SK-N-SH (cell line): ENCODE measurements at regions not wholly inside any gene's neighbourhood (a gene's known extent, or its start where the extent isn't known, plus 50 kb on each side); places are given as distances from the start of the nearest gene placed in this dataset.

Experiments
- CTCF ChIA-PET: fragments of 300-600, 350-600 bp; formaldehyde crosslinking; extraction: SDS; loops from one replicate; lab custom pipeline; 2021; lab: Yijun Ruan, JAX
- POLR2A ChIA-PET: fragments of 350-600 bp; sonication (Branson Sonifier 250); formaldehyde crosslinking; extraction: SDS; loops from one replicate; lab custom pipeline; 2020; ENCODE audit warnings: antibody characterized with exemption, inconsistent platforms; lab: Yijun Ruan, JAX
- DNase-seq: peaks from one replicate; pipeline ENCODE4 v3.0.0; 2012
- H2AFZ ChIP-seq: fragments of 200-600 bp; sonication (generic); 2 replicates; pipeline ENCODE4 v1.8.1; 2016; ENCODE audit warnings: antibody characterized with exemption, mild to moderate bottlenecking, low read depth
- H3F3A ChIP-seq: fragments of 200-600 bp; sonication (generic); replicated peaks from 2 replicates; pipeline ENCODE3; 2016; ENCODE audit warnings: antibody characterized with exemption, mild to moderate bottlenecking; ENCODE audit not compliant: insufficient read depth
- H3K27ac ChIP-seq, 2 experiments: fragments of 200-500 bp in 1 of 2; fragments of 200-600 bp in 1 of 2; sonication (Bioruptor generic) in 1 of 2; sonication (generic), shearing (Covaris generic) in 1 of 2; 2 replicates each; pipeline versions ENCODE4 v1.5.1 to v1.6.1; 2014 to 2016; ENCODE audit warnings: low read depth in 2 of 2, inconsistent platforms in 1 of 2, low read length in 1 of 2, mild to moderate bottlenecking in 1 of 2, mixed read lengths in 1 of 2
- H3K27me3 ChIP-seq: fragments of 200-600 bp; sonication (generic), shearing (Covaris generic); 2 replicates; pipeline ENCODE4 v1.6.1; 2016; ENCODE audit warnings: mixed run types; ENCODE audit not compliant: insufficient read depth
- H3K36me3 ChIP-seq, 2 experiments: fragments of 200-500 bp in 1 of 2; fragments of 200-600 bp in 1 of 2; sonication (Bioruptor generic) in 1 of 2; sonication (generic) in 1 of 2; replicated peaks in 1 of 2; 2 replicates each; pipeline versions ENCODE3 to v1.5.1; 2014 to 2016; ENCODE audit warnings: low read length in 1 of 2, mild to moderate bottlenecking in 1 of 2; ENCODE audit not compliant: insufficient read depth in 2 of 2, control insufficient read depth in 1 of 2
- H3K4me1 ChIP-seq, 2 experiments: fragments of 200-500 bp in 1 of 2; fragments of 200-600 bp in 1 of 2; sonication (Bioruptor generic) in 1 of 2; sonication (generic), shearing (Covaris generic) in 1 of 2; 2 replicates each; pipeline versions ENCODE4 v1.5.1 to v1.6.1; 2014 to 2016; ENCODE audit warnings: low read depth in 1 of 2, low read length in 1 of 2, mixed run types in 1 of 2; ENCODE audit not compliant: insufficient read depth in 2 of 2, control insufficient read depth in 1 of 2
- H3K4me2 ChIP-seq: fragments of 200-600 bp; sonication (generic), shearing (Covaris generic); 2 replicates; pipeline ENCODE4 v1.6.1; 2017; ENCODE audit warnings: mixed run types
- H3K4me3 ChIP-seq, 2 experiments: fragments of 200-500 bp in 1 of 2; fragments of 200-600 bp in 1 of 2; sonication (Bioruptor generic) in 1 of 2; sonication (generic), shearing (Covaris generic) in 1 of 2; 2 replicates each; pipeline versions ENCODE4 v1.5.1 to v1.8.1; 2014 to 2016; ENCODE audit warnings: low read depth in 2 of 2, inconsistent platforms in 1 of 2, low read length in 1 of 2, mild to moderate bottlenecking in 1 of 2, mixed read lengths in 1 of 2, moderate library complexity in 1 of 2
- H3K79me2 ChIP-seq: fragments of 200-600 bp; sonication (generic); 2 replicates; pipeline ENCODE4 v1.8.1; 2017; ENCODE audit warnings: mild to moderate bottlenecking; ENCODE audit not compliant: insufficient read depth
- H3K9ac ChIP-seq: fragments of 200-600 bp; sonication (generic); 2 replicates; pipeline ENCODE4 v1.6.1; 2017; ENCODE audit warnings: mixed run types
- H3K9me2 ChIP-seq: fragments of 200-600 bp; sonication (generic); 2 replicates; pipeline ENCODE4 v1.6.1; 2017; ENCODE audit warnings: mixed run types
- H3K9me3 ChIP-seq: fragments of 200-600 bp; sonication (generic); 2 replicates; pipeline ENCODE4 v1.6.1; 2017; ENCODE audit warnings: mixed run types, mild to moderate bottlenecking, moderate library complexity
- H4K20me1 ChIP-seq: fragments of 200-600 bp; sonication (generic); 2 replicates; pipeline ENCODE4 v1.6.1; 2017; ENCODE audit warnings: mild to moderate bottlenecking, mixed run types; ENCODE audit not compliant: insufficient read depth
- CHD2 ChIP-seq: fragments of 150-350 bp; IDR thresholded peaks from 2 replicates; pipeline ENCODE4 v1.6.1; 2018; ENCODE audit warnings: low read length; ENCODE audit not compliant: partially characterized antibody
- EZH2phosphoT487 ChIP-seq: fragments of 200-600 bp; sonication (generic); IDR thresholded peaks from 2 replicates; pipeline ENCODE4 v1.6.1; 2017; ENCODE audit warnings: low read depth, mixed run types, mild to moderate bottlenecking, antibody characterized with exemption, moderate library complexity, borderline replicate concordance
- FOSL2 ChIP-seq: IDR thresholded peaks from 2 replicates; pipeline ENCODE4 v1.4.0; 2012; ENCODE audit warnings: low read depth, mild to moderate bottlenecking, moderate library complexity, borderline replicate concordance
- FOXM1 ChIP-seq: IDR thresholded peaks from 2 replicates; pipeline ENCODE4 v1.4.0; 2012; ENCODE audit warnings: low read depth, mild to moderate bottlenecking
- GABPA ChIP-seq: IDR thresholded peaks from 2 replicates; pipeline ENCODE4 v1.4.0; 2012; ENCODE audit warnings: low read depth, mild to moderate bottlenecking
- GATA2 ChIP-seq: sonication (generic); formaldehyde crosslinking; IDR thresholded peaks from 2 replicates; pipeline ENCODE4 v1.5.0; 2020; ENCODE audit warnings: mild to moderate bottlenecking, missing genetic modification reagents
- JUND ChIP-seq: IDR thresholded peaks from 2 replicates; pipeline ENCODE4 v1.4.0; 2012
- NFIC ChIP-seq: IDR thresholded peaks from 2 replicates; pipeline ENCODE4 v1.4.0; 2012; ENCODE audit warnings: borderline replicate concordance
- NRF1 ChIP-seq: IDR thresholded peaks from 2 replicates; pipeline ENCODE4 v1.6.1; 2012; ENCODE audit warnings: low read depth, mild to moderate bottlenecking, low read length
- RAD21 ChIP-seq: IDR thresholded peaks from 2 replicates; pipeline ENCODE4 v1.6.1; 2012; ENCODE audit warnings: mild to moderate bottlenecking, low read length
- RCOR1 ChIP-seq: fragments of 150-350 bp; IDR thresholded peaks from 2 replicates; pipeline ENCODE4 v1.6.1; 2017; ENCODE audit warnings: antibody characterized with exemption, low read length
- RFX5 ChIP-seq: IDR thresholded peaks from 2 replicates; pipeline ENCODE4 v1.6.1; 2012; ENCODE audit warnings: mild to moderate bottlenecking, improper control_type of control experiment, low read length
- RXRA ChIP-seq: IDR thresholded peaks from 2 replicates; pipeline ENCODE4 v1.4.0; 2012; ENCODE audit warnings: low read depth, mild to moderate bottlenecking, borderline replicate concordance
- SIN3A ChIP-seq: IDR thresholded peaks from 2 replicates; pipeline ENCODE4 v1.6.1; 2012; ENCODE audit warnings: low read depth, mild to moderate bottlenecking, low read length, moderate library complexity, borderline replicate concordance
- TAF1 ChIP-seq: IDR thresholded peaks from 2 replicates; pipeline ENCODE4 v1.6.1; 2012; ENCODE audit warnings: low read depth, mild to moderate bottlenecking, low read length, moderate library complexity, borderline replicate concordance
- TEAD4 ChIP-seq: IDR thresholded peaks from 2 replicates; pipeline ENCODE4 v1.4.0; 2012; ENCODE audit warnings: mild to moderate bottlenecking, borderline replicate concordance; ENCODE audit not compliant: insufficient read depth
- WGBS: methylation state at CpG from one replicate; pipeline ENCODE4 v1.1.6; 2017; ENCODE audit warnings: low lambda C conversion rate; 5-methylcytosine and 5-hydroxymethylcytosine counted together
- TF ChIP-seq, protein P1 (sequence below): fragments of 200-600 bp; sonication (generic); IDR thresholded peaks from 2 replicates; pipeline ENCODE4 v1.6.1; 2017; ENCODE audit warnings: antibody characterized with exemption, mild to moderate bottlenecking, moderate library complexity
- TF ChIP-seq, protein P2 (sequence below): IDR thresholded peaks from 2 replicates; pipeline ENCODE4; 2012
- TF ChIP-seq, protein P3 (sequence below): fragments of 150-350 bp; IDR thresholded peaks from 2 replicates; pipeline ENCODE4 v1.6.1; 2017; ENCODE audit warnings: antibody characterized with exemption, low read length, low read depth, borderline replicate concordance
- TF ChIP-seq, protein P4 (sequence below): IDR thresholded peaks from 2 replicates; pipeline ENCODE4 v1.4.0; 2012; ENCODE audit warnings: low read depth, borderline replicate concordance

DNA sequence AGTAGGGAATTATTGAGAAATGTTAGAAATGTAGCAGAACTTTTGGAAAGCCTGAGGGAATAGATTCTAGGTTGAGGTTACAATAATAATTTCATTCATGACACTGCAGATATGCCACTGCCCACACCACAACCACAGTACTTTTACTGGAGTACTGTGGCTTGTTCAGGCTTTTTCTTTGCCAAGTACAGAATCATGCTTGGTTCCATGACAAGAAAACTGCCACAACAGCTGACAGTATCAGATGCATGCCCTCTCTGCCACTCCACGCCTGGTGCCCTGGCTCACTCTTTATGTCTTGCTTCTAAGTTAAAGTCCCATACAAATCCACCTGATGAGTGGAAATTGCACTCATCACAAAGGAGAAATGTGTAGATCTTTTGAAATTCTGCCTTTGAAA, 398.6 kb downstream of the ZIC1 start:
- no peak for TF ChIP-seq FOSL2
- no peak for TF ChIP-seq NFIC
- TF ChIP-seq, protein P1, sequence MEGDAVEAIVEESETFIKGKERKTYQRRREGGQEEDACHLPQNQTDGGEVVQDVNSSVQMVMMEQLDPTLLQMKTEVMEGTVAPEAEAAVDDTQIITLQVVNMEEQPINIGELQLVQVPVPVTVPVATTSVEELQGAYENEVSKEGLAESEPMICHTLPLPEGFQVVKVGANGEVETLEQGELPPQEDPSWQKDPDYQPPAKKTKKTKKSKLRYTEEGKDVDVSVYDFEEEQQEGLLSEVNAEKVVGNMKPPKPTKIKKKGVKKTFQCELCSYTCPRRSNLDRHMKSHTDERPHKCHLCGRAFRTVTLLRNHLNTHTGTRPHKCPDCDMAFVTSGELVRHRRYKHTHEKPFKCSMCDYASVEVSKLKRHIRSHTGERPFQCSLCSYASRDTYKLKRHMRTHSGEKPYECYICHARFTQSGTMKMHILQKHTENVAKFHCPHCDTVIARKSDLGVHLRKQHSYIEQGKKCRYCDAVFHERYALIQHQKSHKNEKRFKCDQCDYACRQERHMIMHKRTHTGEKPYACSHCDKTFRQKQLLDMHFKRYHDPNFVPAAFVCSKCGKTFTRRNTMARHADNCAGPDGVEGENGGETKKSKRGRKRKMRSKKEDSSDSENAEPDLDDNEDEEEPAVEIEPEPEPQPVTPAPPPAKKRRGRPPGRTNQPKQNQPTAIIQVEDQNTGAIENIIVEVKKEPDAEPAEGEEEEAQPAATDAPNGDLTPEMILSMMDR: no peak
- TF ChIP-seq RXRA: no peak
- TF ChIP-seq, protein P2, sequence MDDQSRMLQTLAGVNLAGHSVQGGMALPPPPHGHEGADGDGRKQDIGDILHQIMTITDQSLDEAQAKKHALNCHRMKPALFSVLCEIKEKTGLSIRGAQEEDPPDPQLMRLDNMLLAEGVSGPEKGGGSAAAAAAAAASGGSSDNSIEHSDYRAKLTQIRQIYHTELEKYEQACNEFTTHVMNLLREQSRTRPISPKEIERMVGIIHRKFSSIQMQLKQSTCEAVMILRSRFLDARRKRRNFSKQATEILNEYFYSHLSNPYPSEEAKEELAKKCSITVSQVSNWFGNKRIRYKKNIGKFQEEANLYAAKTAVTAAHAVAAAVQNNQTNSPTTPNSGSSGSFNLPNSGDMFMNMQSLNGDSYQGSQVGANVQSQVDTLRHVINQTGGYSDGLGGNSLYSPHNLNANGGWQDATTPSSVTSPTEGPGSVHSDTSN: no peak
- TF ChIP-seq GABPA: no peak
- no peak for TF ChIP-seq TEAD4
- TF ChIP-seq, protein P3, sequence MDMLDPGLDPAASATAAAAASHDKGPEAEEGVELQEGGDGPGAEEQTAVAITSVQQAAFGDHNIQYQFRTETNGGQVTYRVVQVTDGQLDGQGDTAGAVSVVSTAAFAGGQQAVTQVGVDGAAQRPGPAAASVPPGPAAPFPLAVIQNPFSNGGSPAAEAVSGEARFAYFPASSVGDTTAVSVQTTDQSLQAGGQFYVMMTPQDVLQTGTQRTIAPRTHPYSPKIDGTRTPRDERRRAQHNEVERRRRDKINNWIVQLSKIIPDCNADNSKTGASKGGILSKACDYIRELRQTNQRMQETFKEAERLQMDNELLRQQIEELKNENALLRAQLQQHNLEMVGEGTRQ: no peak
- no peak for TF ChIP-seq RAD21
- TF ChIP-seq FOXM1: no peak
- no peak for TF ChIP-seq RCOR1
- TF ChIP-seq NRF1: no peak
- TF ChIP-seq EZH2phosphoT487: no peak
- no peak for TF ChIP-seq GATA2 (CRISPR knock-in tag)
- TF ChIP-seq CHD2: no peak
- no peak for TF ChIP-seq RFX5
- TF ChIP-seq, protein P4, sequence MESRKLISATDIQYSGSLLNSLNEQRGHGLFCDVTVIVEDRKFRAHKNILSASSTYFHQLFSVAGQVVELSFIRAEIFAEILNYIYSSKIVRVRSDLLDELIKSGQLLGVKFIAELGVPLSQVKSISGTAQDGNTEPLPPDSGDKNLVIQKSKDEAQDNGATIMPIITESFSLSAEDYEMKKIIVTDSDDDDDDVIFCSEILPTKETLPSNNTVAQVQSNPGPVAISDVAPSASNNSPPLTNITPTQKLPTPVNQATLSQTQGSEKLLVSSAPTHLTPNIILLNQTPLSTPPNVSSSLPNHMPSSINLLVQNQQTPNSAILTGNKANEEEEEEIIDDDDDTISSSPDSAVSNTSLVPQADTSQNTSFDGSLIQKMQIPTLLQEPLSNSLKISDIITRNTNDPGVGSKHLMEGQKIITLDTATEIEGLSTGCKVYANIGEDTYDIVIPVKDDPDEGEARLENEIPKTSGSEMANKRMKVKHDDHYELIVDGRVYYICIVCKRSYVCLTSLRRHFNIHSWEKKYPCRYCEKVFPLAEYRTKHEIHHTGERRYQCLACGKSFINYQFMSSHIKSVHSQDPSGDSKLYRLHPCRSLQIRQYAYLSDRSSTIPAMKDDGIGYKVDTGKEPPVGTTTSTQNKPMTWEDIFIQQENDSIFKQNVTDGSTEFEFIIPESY: no peak
- no peak for TF ChIP-seq TAF1
- TF ChIP-seq JUND: no peak
- no peak for TF ChIP-seq SIN3A
- Histone ChIP-seq H3K9me2 (no peaks in the 10 kb centered on the region), H3K9me3 (no peaks in the 10 kb centered on the region), H3K4me3 (no peak overlapping the region), H3F3A (no peaks in the 10 kb centered on the region), H4K20me1 (no peaks in the 10 kb centered on the region), H3K27me3 (no peaks in the 10 kb centered on the region), H3K4me2 (no peak overlapping the region), H3K36me3 (no peaks in the 10 kb centered on the region), H3K9ac (no peak overlapping the region), H2AFZ (no peak overlapping the region), H3K4me1 (no peaks in the 10 kb centered on the region; a peak in 1 of 4 replicates), H3K79me2 (no peaks in the 10 kb centered on the region), H3K27ac (no peak overlapping the region)
- ChIA-PET POLR2A (no interaction called here), CTCF (no interaction called here)
- 42% methylated on average over 1 of the region's 1 CpG for WGBS
- no peak for DNase-seq
